Muscle layer of duodenum (tissue), 2 donors: ENCODE measurements at regions not wholly inside any gene's neighbourhood (a gene's known extent, or its start where the extent isn't known, plus 50 kb on each side); places are given as distances from the start of the nearest gene placed in this dataset.

Experiments
- H3K27ac ChIP-seq: one replicate; pipeline ENCODE4 v1.7.0; 2013; ENCODE audit warnings: mild to moderate bottlenecking, low read length
- H3K27me3 ChIP-seq: one replicate; pipeline ENCODE4 v1.7.0; 2013; ENCODE audit warnings: low read depth, mild to moderate bottlenecking, control low read depth, low read length
- H3K36me3 ChIP-seq, 2 donors: one replicate each; pipeline ENCODE4 v1.7.0; 2013; ENCODE audit warnings: low read length in 2 of 2, control low read depth in 1 of 2, mild to moderate bottlenecking in 1 of 2; ENCODE audit not compliant: insufficient read depth in 2 of 2, control insufficient read depth in 1 of 2
- H3K4me1 ChIP-seq, 2 donors: one replicate each; pipeline ENCODE4 v1.7.0; 2013; ENCODE audit warnings: low read length in 2 of 2, mild to moderate bottlenecking in 2 of 2, control low read depth in 1 of 2, moderate library complexity in 1 of 2; ENCODE audit not compliant: insufficient read depth in 2 of 2, control insufficient read depth in 1 of 2
- H3K4me3 ChIP-seq, 2 donors: one replicate each; pipeline ENCODE4 v1.7.0; 2013; ENCODE audit warnings: low read length in 2 of 2, low read depth in 1 of 2, mild to moderate bottlenecking in 1 of 2
- H3K9me3 ChIP-seq, 2 donors: one replicate each; pipeline ENCODE4 v1.7.0; 2013; ENCODE audit warnings: low read length in 2 of 2, control low read depth in 1 of 2, mild to moderate bottlenecking in 1 of 2; ENCODE audit not compliant: control insufficient read depth in 1 of 2
- donor health status: healthy.

GRCh38 chrX:67780694-67781109 is 236.9 kb downstream of the AR start:
- Histone ChIP-seq H3K36me3 (no peaks in the 10 kb centered on the region), H3K4me3 (no peak overlapping the region), H3K27me3 (no peaks in the 10 kb centered on the region), H3K4me1 (peaks cover 0 to 4% of the 10 kb centered on the region in 2 donors), H3K27ac (peak overlapping the region; percentile 79), H3K9me3 (no peaks in the 10 kb centered on the region)

DNA sequence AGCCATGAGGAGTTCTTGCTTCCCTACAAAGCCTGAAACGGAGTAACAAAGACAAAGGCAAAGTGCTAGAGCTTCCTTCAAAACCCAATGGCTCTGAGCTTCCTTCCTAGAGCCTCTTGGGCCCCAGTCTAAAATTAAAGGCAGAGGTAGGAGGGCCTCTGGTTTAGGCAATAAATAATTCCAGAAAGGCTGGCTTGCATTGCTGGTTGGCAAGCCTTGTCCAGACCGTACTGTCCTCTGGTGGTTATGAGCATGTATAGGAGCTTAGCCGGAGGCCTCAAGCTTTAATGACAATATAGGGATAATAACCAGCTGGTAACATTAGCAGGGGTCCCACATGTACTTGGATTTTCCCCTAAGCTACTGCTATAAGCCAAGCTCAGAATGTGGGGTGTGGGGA is 237.3 kb downstream of the AR start:
- peak overlapping the region; percentile 23 for H3K27ac ChIP-seq

DNA sequence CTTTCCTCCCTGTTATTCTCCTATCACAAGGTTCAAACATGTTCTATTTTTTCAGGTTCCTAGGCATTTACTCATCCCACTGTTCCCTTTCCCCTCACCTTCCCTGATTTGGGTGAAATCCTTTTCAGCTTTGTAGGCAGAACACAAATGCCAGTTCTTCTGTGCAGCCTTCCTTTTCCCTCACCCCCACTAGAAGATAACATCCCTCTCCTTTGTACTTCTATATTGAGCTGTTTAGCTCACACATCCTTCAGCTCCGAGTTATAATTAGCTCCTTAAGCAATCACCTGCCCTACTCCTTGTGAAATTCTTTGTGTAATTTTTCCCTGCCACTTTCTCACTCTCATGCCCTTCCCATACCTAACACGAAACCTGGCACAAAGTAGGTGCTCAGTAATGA is 240.9 kb downstream of the AR start:
- Histone ChIP-seq H3K27ac (no peak overlapping the region), H3K27me3 (no peaks in the 10 kb centered on the region), H3K4me3 (no peak overlapping the region), H3K36me3 (no peaks in the 10 kb centered on the region), H3K9me3 (no peaks in the 10 kb centered on the region), H3K4me1 (peaks cover 0 to 4% of the 10 kb centered on the region in 2 donors)

More for the DNA sequence above, 237.3 kb downstream of the AR start:
- no peaks in the 10 kb centered on the region for H3K9me3 ChIP-seq
- no peak overlapping the region for H3K4me3 ChIP-seq
- H3K36me3 ChIP-seq, result no peaks in the 10 kb centered on the region
- peaks cover 0 to 4% of the 10 kb centered on the region in 2 donors for H3K4me1 ChIP-seq
- no peaks in the 10 kb centered on the region for H3K27me3 ChIP-seq

DNA sequence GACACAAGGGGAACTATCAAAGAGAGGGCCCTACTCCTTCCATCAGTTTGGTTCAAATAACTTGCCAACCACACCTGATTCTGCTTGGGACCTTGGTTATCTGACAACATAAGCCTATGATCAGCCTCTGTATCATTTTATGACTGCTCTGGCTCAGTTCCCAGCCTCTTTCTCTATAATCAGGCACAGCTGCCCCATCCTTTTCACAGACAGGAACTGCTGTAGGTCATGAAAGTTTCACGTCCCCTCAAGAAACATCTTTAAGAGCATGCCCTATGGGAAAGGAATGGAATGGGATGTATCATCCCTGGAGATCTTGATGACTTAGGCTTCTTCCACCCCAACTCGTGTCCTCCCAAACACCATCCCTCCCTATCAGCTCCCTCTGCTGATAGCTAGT is 243.4 kb downstream of the AR start:
- Histone ChIP-seq H3K9me3 (no peaks in the 10 kb centered on the region), H3K4me1 (no peaks in the 10 kb centered on the region), H3K27ac (no peak overlapping the region), H3K4me3 (no peak overlapping the region), H3K27me3 (no peaks in the 10 kb centered on the region), H3K36me3 (no peaks in the 10 kb centered on the region)

GRCh38 chrX:67789536-67789935 is 245.7 kb downstream of the AR start:
- Histone ChIP-seq H3K4me1 (no peaks in the 10 kb centered on the region), H3K4me3 (no peak overlapping the region), H3K27ac (no peak overlapping the region), H3K36me3 (no peaks in the 10 kb centered on the region), H3K27me3 (no peaks in the 10 kb centered on the region), H3K9me3 (no peaks in the 10 kb centered on the region)
